HEK293 (cell line): ENCODE measurements at regions not wholly inside any gene's neighbourhood (a gene's known extent, or its start where the extent isn't known, plus 50 kb on each side); places are given as distances from the start of the nearest gene placed in this dataset.

Experiments
- CTCF ChIA-PET: fragments of 350-600 bp; formaldehyde crosslinking; extraction: SDS; loops from one replicate; lab custom pipeline; 2021; ENCODE audit warnings: antibody characterized with exemption; lab: Yijun Ruan, JAX
- POLR2A ChIA-PET: fragments of 300-600 bp; formaldehyde crosslinking; extraction: SDS; loops from one replicate; lab custom pipeline; 2020; ENCODE audit warnings: antibody characterized with exemption, inconsistent platforms; lab: Yijun Ruan, JAX
- H3K27ac ChIP-seq: fragments of 200-500 bp; sonication (Bioruptor generic); 2 replicates; pipeline ENCODE4 v1.5.1; 2014; ENCODE audit warnings: low read depth, low read length, control low read depth, inconsistent platforms; ENCODE audit errors: extremely low read depth
- H3K36me3 ChIP-seq, 2 experiments: fragments of 200-500 bp in 1 of 2; sonication (Bioruptor generic) in 1 of 2; 1 replicate in 1 of 2; 2 replicates in 1 of 2; pipeline ENCODE4 v1.5.1; 2014 to 2017; ENCODE audit warnings: inconsistent platforms in 2 of 2, low read length in 2 of 2; ENCODE audit not compliant: control insufficient read depth in 2 of 2, insufficient read depth in 1 of 2
- H3K4me1 ChIP-seq: fragments of 200-500 bp; sonication (Bioruptor generic); 2 replicates; pipeline ENCODE4 v1.5.1; 2014; ENCODE audit warnings: mild to moderate bottlenecking, low read length, inconsistent platforms; ENCODE audit not compliant: control insufficient read depth, insufficient read depth
- H3K4me3 ChIP-seq: 2 replicates; pipeline ENCODE4 v1.5.1; 2011; ENCODE audit warnings: low read depth, mild to moderate bottlenecking, control low read depth, low read length, moderate library complexity
- H3K9me3 ChIP-seq: fragments of 200-500 bp; sonication (Bioruptor generic); 2 replicates; pipeline ENCODE4 v1.5.1; 2014; ENCODE audit warnings: low read depth, low read length, inconsistent platforms; ENCODE audit not compliant: control insufficient read depth, insufficient read depth
- HOXD13 ChIP-seq: sonication (generic); formaldehyde crosslinking; IDR thresholded peaks from 2 replicates; pipeline ENCODE4 v1.8.0; 2022; ENCODE audit warnings: missing genetic modification reagents, borderline replicate concordance
- KLF7 ChIP-seq: fragments of 450-650 bp; formaldehyde crosslinking; IDR thresholded peaks from 2 replicates; pipeline ENCODE4 v1.5.1; 2016; ENCODE audit warnings: missing biosample characterization, missing genetic modification characterization, borderline replicate concordance
- SP2 ChIP-seq: fragments of 450-650 bp; formaldehyde crosslinking; IDR thresholded peaks from 2 replicates; pipeline ENCODE4 v1.5.1; 2016; ENCODE audit warnings: missing biosample characterization, missing genetic modification characterization
- ZNF121 ChIP-seq: fragments of 450-650 bp; formaldehyde crosslinking; IDR thresholded peaks from 2 replicates; pipeline ENCODE4 v1.5.1; 2016; ENCODE audit warnings: missing biosample characterization, missing genetic modification characterization
- ZNF16 ChIP-seq: fragments of 450-650 bp; formaldehyde crosslinking; IDR thresholded peaks from 2 replicates; pipeline ENCODE4 v1.5.1; 2016; ENCODE audit warnings: low read depth, missing biosample characterization, missing genetic modification characterization
- ZNF202 ChIP-seq: fragments of 450-650 bp; formaldehyde crosslinking; IDR thresholded peaks from 2 replicates; pipeline ENCODE4 v1.5.1; 2016; ENCODE audit warnings: missing biosample characterization, missing genetic modification characterization, borderline replicate concordance
- ZNF23 ChIP-seq: fragments of 450-650 bp; formaldehyde crosslinking; IDR thresholded peaks from 2 replicates; pipeline ENCODE4 v1.5.1; 2016; ENCODE audit warnings: missing biosample characterization, missing genetic modification characterization, borderline replicate concordance
- ZNF24 ChIP-seq: fragments of 450-650 bp; formaldehyde crosslinking; IDR thresholded peaks from 2 replicates; pipeline ENCODE4 v1.5.1; 2016; ENCODE audit warnings: missing biosample characterization, missing genetic modification characterization
- ZNF37A ChIP-seq: fragments of 450-650 bp; IDR thresholded peaks from 2 replicates; pipeline ENCODE4 v1.5.1; 2018; ENCODE audit warnings: missing biosample characterization, missing genetic modification characterization
- ZNF416 ChIP-seq: fragments of 450-650 bp; formaldehyde crosslinking; IDR thresholded peaks from 2 replicates; pipeline ENCODE4 v1.5.1; 2016; ENCODE audit warnings: missing biosample characterization, missing genetic modification characterization
- ZNF600 ChIP-seq: fragments of 450-650 bp; formaldehyde crosslinking; IDR thresholded peaks from 2 replicates; pipeline ENCODE4 v1.5.1; 2016; ENCODE audit warnings: missing biosample characterization, missing genetic modification characterization
- ZNF621 ChIP-seq: fragments of 450-650 bp; formaldehyde crosslinking; IDR thresholded peaks from 2 replicates; pipeline ENCODE4 v1.5.1; 2017; ENCODE audit warnings: missing biosample characterization, missing genetic modification characterization
- ZNF830 ChIP-seq: fragments of 450-650 bp; IDR thresholded peaks from 2 replicates; pipeline ENCODE4 v1.5.0; 2018; ENCODE audit warnings: missing biosample characterization, missing genetic modification characterization, low read depth, mild to moderate bottlenecking, moderate library complexity
- TF ChIP-seq, protein P1 (sequence below): fragments of 450-650 bp; formaldehyde crosslinking; IDR thresholded peaks from 2 replicates; pipeline ENCODE4; 2016; ENCODE audit warnings: missing biosample characterization, missing genetic modification characterization
- TF ChIP-seq, protein P2 (sequence below): fragments of 450-650 bp; formaldehyde crosslinking; IDR thresholded peaks from 2 replicates; pipeline ENCODE4 v1.5.1; 2016; ENCODE audit warnings: missing biosample characterization, missing genetic modification characterization
- TF ChIP-seq, protein P3 (sequence below): fragments of 450-650 bp; formaldehyde crosslinking; conservative IDR thresholded peaks from 2 replicates; pipeline ENCODE4 v1.5.1; 2016; ENCODE audit warnings: low read depth, missing biosample characterization, missing genetic modification characterization
- TF ChIP-seq, protein P4 (sequence below): IDR thresholded peaks from 2 replicates; pipeline ENCODE4 v1.6.1; 2011; ENCODE audit warnings: mild to moderate bottlenecking, low read depth, low read length, borderline replicate concordance
- TF ChIP-seq, protein P5 (sequence below): fragments of 450-650 bp; formaldehyde crosslinking; IDR thresholded peaks from 2 replicates; pipeline ENCODE4 v1.5.1; 2016; ENCODE audit warnings: missing biosample characterization, missing genetic modification characterization

DNA sequence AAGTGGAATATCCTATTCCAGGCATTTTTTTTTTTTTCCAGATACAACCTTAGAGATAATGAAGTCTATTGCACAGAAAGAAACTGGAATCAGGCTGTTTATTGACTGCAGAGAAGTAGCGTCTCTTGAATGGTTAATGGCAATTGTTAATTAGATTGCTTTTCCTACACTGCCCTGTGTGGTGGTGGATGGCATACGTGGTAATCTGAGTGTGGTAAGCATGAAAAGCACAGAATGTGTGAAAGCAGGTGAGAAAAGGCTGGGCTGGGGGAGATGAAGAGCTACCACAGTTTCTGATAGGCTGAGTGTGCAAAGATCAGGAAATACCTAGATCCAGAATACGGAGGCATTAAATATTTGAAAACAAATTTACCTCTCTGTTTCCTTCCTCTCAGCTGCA lies 486.3 kb upstream of the TBL1XR1 start (continued):
- TF ChIP-seq, protein P1, sequence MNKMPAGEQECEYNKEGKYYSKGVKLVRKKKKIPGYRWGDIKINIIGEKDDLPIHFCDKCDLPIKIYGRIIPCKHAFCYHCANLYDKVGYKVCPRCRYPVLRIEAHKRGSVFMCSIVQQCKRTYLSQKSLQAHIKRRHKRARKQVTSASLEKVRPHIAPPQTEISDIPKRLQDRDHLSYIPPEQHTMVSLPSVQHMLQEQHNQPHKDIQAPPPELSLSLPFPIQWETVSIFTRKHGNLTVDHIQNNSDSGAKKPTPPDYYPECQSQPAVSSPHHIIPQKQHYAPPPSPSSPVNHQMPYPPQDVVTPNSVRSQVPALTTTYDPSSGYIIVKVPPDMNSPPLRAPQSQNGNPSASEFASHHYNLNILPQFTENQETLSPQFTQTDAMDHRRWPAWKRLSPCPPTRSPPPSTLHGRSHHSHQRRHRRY (tag by site-specific recombination): no peak
- TF ChIP-seq SP2 (tag by site-specific recombination): no peak
- no peak for TF ChIP-seq ZNF121 (tag by site-specific recombination)
- no peak for TF ChIP-seq KLF7
- TF ChIP-seq ZNF16 (tag by site-specific recombination): no peak

DNA sequence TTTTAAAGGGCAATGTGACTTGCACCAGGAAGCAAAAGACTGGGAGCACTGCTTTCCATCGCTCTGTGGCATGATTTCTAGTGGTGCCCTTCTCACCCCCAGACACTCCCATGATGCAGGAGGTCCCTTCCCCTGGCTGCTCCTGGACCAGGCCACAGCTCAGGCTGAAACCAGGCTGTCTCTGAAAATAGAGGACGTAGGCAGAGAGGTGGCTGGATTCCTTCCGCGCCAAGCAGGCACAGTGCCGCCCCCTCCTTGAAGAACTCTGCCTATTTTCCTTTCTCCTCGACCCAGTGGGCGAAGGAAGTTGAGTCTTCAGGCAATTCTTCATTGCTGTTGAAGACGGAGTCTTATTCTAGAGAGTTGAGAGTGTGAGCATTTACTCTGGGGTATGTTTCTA lies 489.4 kb upstream of the TBL1XR1 start:
- CTCF ChIA-PET: no interaction called here
- Histone ChIP-seq H3K9me3 (no peaks in the 10 kb centered on the region), H3K36me3 (no peaks in the 10 kb centered on the region), H3K4me1 (no peaks in the 10 kb centered on the region), H3K4me3 (no peak overlapping the region), H3K27ac (no peak overlapping the region)
- TF ChIP-seq ZNF37A (tag by site-specific recombination): no peak
- POLR2A ChIA-PET: interaction anchor here (0.5 kb wide), 1 partner anchor 74 kb away, joined by 4 read pairs; no protein-coding TSS in a partner anchor

DNA sequence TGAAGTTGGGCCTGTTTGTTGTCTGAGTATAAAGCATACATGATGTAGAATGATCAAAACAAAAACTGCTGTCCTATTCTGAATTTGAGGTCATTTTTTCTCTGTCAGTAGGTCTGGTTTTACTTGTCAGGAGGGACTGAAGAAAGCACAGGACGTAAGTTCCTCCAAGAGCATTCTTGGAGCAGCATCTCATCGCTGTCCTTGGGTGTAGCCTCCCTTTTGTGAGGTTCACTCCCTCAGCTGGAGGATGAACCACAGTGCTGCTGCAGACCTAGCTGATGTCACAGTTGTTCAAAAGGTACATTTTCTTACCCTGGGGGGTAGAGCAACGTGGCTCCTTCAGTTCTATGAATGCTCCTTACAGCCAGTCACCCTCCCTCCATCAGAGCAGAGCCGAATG lies 490.0 kb upstream of the TBL1XR1 start:
- TF ChIP-seq, protein P2, sequence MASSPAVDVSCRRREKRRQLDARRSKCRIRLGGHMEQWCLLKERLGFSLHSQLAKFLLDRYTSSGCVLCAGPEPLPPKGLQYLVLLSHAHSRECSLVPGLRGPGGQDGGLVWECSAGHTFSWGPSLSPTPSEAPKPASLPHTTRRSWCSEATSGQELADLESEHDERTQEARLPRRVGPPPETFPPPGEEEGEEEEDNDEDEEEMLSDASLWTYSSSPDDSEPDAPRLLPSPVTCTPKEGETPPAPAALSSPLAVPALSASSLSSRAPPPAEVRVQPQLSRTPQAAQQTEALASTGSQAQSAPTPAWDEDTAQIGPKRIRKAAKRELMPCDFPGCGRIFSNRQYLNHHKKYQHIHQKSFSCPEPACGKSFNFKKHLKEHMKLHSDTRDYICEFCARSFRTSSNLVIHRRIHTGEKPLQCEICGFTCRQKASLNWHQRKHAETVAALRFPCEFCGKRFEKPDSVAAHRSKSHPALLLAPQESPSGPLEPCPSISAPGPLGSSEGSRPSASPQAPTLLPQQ (tag by site-specific recombination): no peak
- TF ChIP-seq ZNF24 (tag by site-specific recombination): no peak
- TF ChIP-seq ZNF830: no peak
- Histone ChIP-seq H3K27ac (no peak overlapping the region), H3K9me3 (no peaks in the 10 kb centered on the region), H3K4me1 (no peaks in the 10 kb centered on the region), H3K36me3 (no peaks in the 10 kb centered on the region), H3K4me3 (no peak overlapping the region)
- ChIA-PET CTCF (no interaction called here), POLR2A (no interaction called here)

DNA sequence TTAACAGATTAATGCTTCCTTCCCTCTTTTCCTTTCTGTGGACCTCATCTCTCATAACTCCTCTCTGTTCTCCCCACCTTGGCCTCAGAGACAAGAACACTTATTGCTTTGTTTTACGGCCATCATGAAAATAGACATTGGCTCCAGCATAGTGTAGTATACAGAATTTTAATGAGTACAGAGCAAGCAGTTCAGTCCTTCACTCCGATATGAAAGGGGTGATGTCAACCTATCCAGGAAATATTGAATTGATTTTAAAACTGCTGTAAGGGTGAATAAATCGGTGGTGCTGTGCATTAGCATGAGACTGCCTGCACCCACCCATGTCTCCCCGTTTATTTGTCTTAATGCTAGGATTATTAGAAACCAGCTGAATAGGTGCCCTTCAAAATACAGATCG lies 490.9 kb upstream of the TBL1XR1 start:
- ChIA-PET CTCF (interaction anchor here (0.6 kb wide), 1 partner anchor 316 kb away, joined by 3 read pairs; no protein-coding TSS in a partner anchor), POLR2A (no interaction called here)
- Histone ChIP-seq H3K9me3 (no peaks in the 10 kb centered on the region), H3K4me1 (no peaks in the 10 kb centered on the region), H3K4me3 (no peak overlapping the region), H3K36me3 (no peaks in the 10 kb centered on the region), H3K27ac (no peak overlapping the region)
- TF ChIP-seq, protein P3, sequence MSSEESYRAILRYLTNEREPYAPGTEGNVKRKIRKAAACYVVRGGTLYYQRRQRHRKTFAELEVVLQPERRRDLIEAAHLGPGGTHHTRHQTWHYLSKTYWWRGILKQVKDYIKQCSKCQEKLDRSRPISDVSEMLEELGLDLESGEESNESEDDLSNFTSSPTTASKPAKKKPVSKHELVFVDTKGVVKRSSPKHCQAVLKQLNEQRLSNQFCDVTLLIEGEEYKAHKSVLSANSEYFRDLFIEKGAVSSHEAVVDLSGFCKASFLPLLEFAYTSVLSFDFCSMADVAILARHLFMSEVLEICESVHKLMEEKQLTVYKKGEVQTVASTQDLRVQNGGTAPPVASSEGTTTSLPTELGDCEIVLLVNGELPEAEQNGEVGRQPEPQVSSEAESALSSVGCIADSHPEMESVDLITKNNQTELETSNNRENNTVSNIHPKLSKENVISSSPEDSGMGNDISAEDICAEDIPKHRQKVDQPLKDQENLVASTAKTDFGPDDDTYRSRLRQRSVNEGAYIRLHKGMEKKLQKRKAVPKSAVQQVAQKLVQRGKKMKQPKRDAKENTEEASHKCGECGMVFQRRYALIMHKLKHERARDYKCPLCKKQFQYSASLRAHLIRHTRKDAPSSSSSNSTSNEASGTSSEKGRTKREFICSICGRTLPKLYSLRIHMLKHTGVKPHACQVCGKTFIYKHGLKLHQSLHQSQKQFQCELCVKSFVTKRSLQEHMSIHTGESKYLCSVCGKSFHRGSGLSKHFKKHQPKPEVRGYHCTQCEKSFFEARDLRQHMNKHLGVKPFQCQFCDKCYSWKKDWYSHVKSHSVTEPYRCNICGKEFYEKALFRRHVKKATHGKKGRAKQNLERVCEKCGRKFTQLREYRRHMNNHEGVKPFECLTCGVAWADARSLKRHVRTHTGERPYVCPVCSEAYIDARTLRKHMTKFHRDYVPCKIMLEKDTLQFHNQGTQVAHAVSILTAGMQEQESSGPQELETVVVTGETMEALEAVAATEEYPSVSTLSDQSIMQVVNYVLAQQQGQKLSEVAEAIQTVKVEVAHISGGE (tag by site-specific recombination): no peak
- TF ChIP-seq ZNF416 (tag by site-specific recombination): no peak
- no peak for TF ChIP-seq ZNF621 (tag by site-specific recombination)
- TF ChIP-seq HOXD13 (CRISPR knock-in tag): no peak
- no peak for TF ChIP-seq ZNF23 (tag by site-specific recombination)
- TF ChIP-seq ZNF600: no peak
- no peak for TF ChIP-seq ZNF16 (tag by site-specific recombination)
- TF ChIP-seq SP2 (tag by site-specific recombination): no peak
- TF ChIP-seq, protein P4, sequence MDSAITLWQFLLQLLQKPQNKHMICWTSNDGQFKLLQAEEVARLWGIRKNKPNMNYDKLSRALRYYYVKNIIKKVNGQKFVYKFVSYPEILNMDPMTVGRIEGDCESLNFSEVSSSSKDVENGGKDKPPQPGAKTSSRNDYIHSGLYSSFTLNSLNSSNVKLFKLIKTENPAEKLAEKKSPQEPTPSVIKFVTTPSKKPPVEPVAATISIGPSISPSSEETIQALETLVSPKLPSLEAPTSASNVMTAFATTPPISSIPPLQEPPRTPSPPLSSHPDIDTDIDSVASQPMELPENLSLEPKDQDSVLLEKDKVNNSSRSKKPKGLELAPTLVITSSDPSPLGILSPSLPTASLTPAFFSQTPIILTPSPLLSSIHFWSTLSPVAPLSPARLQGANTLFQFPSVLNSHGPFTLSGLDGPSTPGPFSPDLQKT: no peak
- TF ChIP-seq, protein P5, sequence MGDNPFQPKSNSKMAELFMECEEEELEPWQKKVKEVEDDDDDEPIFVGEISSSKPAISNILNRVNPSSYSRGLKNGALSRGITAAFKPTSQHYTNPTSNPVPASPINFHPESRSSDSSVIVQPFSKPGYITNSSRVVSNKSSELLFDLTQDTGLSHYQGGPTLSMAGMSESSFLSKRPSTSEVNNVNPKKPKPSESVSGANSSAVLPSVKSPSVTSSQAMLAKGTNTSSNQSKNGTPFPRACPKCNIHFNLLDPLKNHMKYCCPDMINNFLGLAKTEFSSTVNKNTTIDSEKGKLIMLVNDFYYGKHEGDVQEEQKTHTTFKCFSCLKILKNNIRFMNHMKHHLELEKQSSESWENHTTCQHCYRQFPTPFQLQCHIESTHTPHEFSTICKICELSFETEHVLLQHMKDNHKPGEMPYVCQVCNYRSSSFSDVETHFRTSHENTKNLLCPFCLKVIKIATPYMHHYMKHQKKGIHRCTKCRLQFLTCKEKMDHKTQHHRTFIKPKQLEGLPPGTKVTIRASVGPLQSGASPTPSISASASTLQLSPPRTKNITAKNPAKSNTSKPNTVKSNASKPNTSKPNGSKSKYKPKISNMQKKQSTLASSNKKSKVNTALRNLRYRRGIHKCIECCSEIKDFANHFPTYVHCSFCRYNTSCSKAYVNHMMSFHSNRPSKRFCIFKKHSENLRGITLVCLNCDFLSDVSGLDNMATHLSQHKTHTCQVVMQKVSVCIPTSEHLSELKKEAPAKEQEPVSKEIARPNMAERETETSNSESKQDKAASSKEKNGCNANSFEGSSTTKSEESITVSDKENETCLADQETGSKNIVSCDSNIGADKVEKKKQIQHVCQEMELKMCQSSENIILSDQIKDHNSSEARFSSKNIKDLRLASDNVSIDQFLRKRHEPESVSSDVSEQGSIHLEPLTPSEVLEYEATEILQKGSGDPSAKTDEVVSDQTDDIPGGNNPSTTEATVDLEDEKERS (tag by site-specific recombination): no peak
- no peak for TF ChIP-seq ZNF202 (tag by site-specific recombination)
